ENCODE measurements at regions not wholly inside any gene's neighbourhood (a gene's known extent, or its start where the extent isn't known, plus 50 kb on each side); places are given as distances from the start of the nearest gene placed in this dataset.

DNA sequence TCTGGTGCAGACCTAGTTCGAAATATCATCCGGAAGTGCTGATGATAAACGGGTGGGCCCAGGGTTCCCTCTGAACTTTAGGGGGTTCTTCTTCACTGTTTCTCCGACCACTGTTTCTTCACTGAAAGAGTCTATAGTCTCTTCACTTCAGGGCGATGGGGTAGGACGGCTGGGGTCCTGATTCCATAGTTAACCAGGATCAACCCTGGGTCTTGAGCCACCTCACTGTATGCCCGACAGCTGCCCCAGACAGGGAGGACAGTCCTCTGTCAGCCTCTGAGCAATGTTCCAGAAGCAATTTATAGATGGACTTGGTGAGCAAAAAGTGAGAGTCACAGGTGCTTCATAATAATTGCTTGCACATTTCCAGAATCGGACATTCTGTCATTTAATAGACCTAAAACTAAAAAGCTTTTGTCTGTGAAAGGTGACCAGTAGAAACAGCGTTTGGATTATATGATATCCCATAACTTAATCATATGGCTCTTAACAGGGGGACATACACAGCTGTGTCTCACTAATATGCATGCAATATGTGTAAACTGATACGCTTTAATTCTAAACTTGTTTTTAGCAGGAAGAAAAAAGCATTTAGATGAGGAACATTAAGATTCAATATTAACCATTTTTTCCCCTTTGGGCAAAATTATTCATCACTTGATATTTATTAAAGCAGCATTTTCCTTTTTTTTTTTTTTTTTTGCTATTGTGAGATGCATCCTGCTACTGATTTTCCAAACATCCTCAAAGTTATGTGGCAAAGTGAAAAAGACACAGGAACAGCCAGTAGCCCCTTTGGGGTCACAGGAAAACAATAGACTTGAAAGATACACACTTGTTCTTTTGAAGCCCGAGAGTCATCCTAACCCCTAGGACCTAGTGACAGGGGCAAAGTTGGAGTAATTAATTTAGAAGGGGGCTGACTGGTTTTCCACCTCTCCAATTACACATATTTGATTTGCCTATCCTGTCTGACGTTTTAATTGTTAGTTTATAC, 277.0 kb downstream of the ZNF536 start:
- no peak overlapping the region for H3K27ac Mint-ChIP-seq
- no peaks in the 10 kb centered on the region for H3K9me3 ChIP-seq (ENCODE audit: control insufficient read depth, low read length, poor library complexity, severe bottlenecking)
- H3K36me3 Mint-ChIP-seq (ENCODE audit: low read depth): peaks cover 3% of the 10 kb centered on the region
- DNase-seq: no peak
- no peak for ATAC-seq
- H3K27me3 Mint-ChIP-seq: peaks cover 70% of the 10 kb centered on the region
- H3K4me1 Mint-ChIP-seq: no peaks in the 10 kb centered on the region
- no peak overlapping the region for H3K4me3 Mint-ChIP-seq

GRCh38 chr19:30647891-30648720, 275.9 kb downstream of the ZNF536 start:
- Mint-ChIP-seq H3K4me1 (no peaks in the 10 kb centered on the region), H3K27ac (no peak overlapping the region), H3K4me3 (no peak overlapping the region), H3K36me3 (ENCODE audit: low read depth) (peaks cover 3% of the 10 kb centered on the region), H3K27me3 (peaks cover 69% of the 10 kb centered on the region)
- H3K9me3 ChIP-seq (ENCODE audit: control insufficient read depth, low read length, poor library complexity, severe bottlenecking): no peaks in the 10 kb centered on the region
- DNase-seq (no peak), ATAC-seq (no peak)

GRCh38 chr19:30646806-30647205, 274.6 kb downstream of the ZNF536 start:
- Mint-ChIP-seq H3K4me1 (no peaks in the 10 kb centered on the region), H3K27me3 (peaks cover 63% of the 10 kb centered on the region), H3K27ac (no peak overlapping the region), H3K36me3 (ENCODE audit: low read depth) (peaks cover 3% of the 10 kb centered on the region), H3K4me3 (no peak overlapping the region)
- DNase-seq: no peak
- ATAC-seq: no peak
- no peaks in the 10 kb centered on the region for H3K9me3 ChIP-seq (ENCODE audit: control insufficient read depth, low read length, poor library complexity, severe bottlenecking)

GRCh38 chr19:30645946-30646577, 273.9 kb downstream of the ZNF536 start:
- Mint-ChIP-seq H3K4me1 (no peaks in the 10 kb centered on the region), H3K36me3 (ENCODE audit: low read depth) (peaks cover 3% of the 10 kb centered on the region), H3K4me3 (no peak overlapping the region), H3K27ac (no peak overlapping the region), H3K27me3 (peaks cover 63% of the 10 kb centered on the region)
- no peak for DNase-seq
- ATAC-seq: no peak
- no peaks in the 10 kb centered on the region for H3K9me3 ChIP-seq (ENCODE audit: control insufficient read depth, low read length, poor library complexity, severe bottlenecking)

DNA sequence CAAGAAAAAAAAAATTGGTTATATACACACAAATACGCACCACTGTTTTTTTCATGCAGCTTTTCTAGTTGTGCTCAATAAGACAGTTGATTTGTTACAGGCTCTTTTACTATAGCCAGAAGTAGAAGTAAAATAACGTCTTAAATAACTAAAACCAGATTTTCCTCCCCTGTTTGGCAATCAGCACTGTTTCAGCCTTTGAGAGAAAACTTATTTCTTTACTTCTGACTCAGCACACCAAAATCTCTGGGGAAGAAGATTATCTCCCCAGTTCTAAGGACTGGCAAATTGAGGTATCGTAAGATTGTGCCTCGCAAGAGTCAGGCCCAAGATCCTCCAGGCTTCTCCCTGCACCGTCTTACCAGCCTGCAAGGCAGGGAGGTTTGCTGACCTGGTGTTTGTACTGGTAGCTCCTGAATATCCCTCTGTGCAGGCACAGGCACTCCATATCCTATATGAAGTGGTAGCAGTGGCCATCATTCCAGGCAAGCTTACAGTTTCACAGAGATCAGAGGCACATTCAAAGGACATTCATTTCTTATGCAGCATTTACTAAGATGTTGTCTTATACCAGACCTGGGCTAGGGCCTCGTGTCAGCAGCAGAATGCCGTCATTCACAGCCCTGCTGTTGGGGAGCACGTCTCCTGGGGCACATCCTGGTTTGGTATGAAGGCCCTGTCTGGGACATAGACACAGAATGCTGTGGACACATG, 268.2 kb downstream of the ZNF536 start:
- H3K27ac Mint-ChIP-seq: no peak overlapping the region

GRCh38 chr19:30638889-30639288, 266.7 kb downstream of the ZNF536 start:
- no peak for DNase-seq
- Mint-ChIP-seq H3K4me1 (no peaks in the 10 kb centered on the region), H3K27me3 (peaks cover 14% of the 10 kb centered on the region), H3K4me3 (no peak overlapping the region), H3K36me3 (ENCODE audit: low read depth) (no peaks in the 10 kb centered on the region), H3K27ac (no peak overlapping the region)
- peaks cover 3% of the 10 kb centered on the region for H3K9me3 ChIP-seq (ENCODE audit: control insufficient read depth, low read length, poor library complexity, severe bottlenecking)
- ATAC-seq: no peak

More for the DNA sequence above, 268.2 kb downstream of the ZNF536 start:
- H3K9me3 ChIP-seq (ENCODE audit: control insufficient read depth, low read length, poor library complexity, severe bottlenecking): peaks cover 3% of the 10 kb centered on the region
- Mint-ChIP-seq H3K27me3 (peaks cover 23% of the 10 kb centered on the region), H3K36me3 (ENCODE audit: low read depth) (no peaks in the 10 kb centered on the region), H3K4me3 (no peak overlapping the region), H3K4me1 (no peaks in the 10 kb centered on the region)
- ATAC-seq (no peak), DNase-seq (no peak)

- no peak overlapping the region for H3K27ac Mint-ChIP-seq
- H3K27me3 Mint-ChIP-seq: peaks cover 5% of the 10 kb centered on the region
- H3K4me1 Mint-ChIP-seq: no peaks in the 10 kb centered on the region
Measured at GRCh38 chr19:30637926-30638325, 265.7 kb downstream of the ZNF536 start.

GRCh38 chr19:30634996-30635975, 263.1 kb downstream of the ZNF536 start:
- no peaks in the 10 kb centered on the region for H3K36me3 Mint-ChIP-seq (ENCODE audit: low read depth)
- H3K27ac Mint-ChIP-seq: no peak overlapping the region
- ATAC-seq (no peak), DNase-seq (no peak)
- H3K27me3 Mint-ChIP-seq: peaks cover 5% of the 10 kb centered on the region
- peaks cover 3% of the 10 kb centered on the region for H3K9me3 ChIP-seq (ENCODE audit: control insufficient read depth, low read length, poor library complexity, severe bottlenecking)
- no peak overlapping the region for H3K4me3 Mint-ChIP-seq
- no peaks in the 10 kb centered on the region for H3K4me1 Mint-ChIP-seq

More at GRCh38 chr19:30637926-30638325, 265.7 kb downstream of the ZNF536 start:
- no peaks in the 10 kb centered on the region for H3K36me3 Mint-ChIP-seq (ENCODE audit: low read depth)
- H3K4me3 Mint-ChIP-seq: no peak overlapping the region
- DNase-seq (no peak), ATAC-seq (no peak)
- H3K9me3 ChIP-seq (ENCODE audit: control insufficient read depth, low read length, poor library complexity, severe bottlenecking): peaks cover 3% of the 10 kb centered on the region

DNA sequence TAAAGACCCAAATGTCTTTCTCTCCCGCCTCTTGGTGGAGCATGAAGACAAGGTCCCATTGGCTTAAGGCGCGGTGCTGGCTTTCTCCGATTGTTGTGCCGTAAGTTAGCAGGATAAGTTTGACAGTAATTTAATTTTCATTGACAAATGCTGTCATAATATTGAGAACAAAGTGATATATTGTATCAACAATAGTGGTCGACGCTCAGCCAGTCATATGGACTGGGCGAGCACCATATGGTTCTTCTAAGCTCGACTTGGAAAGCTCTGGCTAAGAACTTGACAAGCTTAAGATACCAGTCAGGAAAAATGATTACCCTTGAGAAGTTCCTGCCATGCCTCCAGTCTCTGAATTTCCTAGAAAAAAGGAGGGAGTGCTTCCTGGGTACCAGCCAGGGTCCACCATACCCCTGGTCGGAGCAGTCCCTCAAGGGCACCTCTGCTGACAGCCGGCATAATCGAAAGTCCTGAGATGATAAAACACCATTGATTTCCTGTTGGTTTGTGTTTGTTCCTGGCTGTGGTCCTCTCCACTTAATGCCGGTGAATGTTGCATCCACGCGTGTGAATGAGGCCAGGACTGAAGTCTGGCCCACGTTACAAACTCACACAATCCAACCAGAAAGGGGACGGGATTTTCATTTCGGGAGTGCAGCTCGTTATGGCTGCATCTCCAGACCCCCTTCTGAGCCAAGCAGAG, 262.1 kb downstream of the ZNF536 start:
- Mint-ChIP-seq H3K4me1 (no peaks in the 10 kb centered on the region), H3K36me3 (ENCODE audit: low read depth) (no peaks in the 10 kb centered on the region), H3K27ac (no peak overlapping the region), H3K27me3 (peaks cover 5% of the 10 kb centered on the region), H3K4me3 (no peak overlapping the region)
- DNase-seq (no peak), ATAC-seq (no peak)
- H3K9me3 ChIP-seq (ENCODE audit: control insufficient read depth, low read length, poor library complexity, severe bottlenecking): peaks cover 3% of the 10 kb centered on the region

GRCh38 chr19:30631033-30631370, 258.8 kb downstream of the ZNF536 start:
- DNase-seq: no peak
- H3K9me3 ChIP-seq (ENCODE audit: control insufficient read depth, low read length, poor library complexity, severe bottlenecking): no peaks in the 10 kb centered on the region
- Mint-ChIP-seq H3K27ac (no peak overlapping the region), H3K4me3 (no peak overlapping the region), H3K27me3 (no peaks in the 10 kb centered on the region), H3K4me1 (no peaks in the 10 kb centered on the region), H3K36me3 (ENCODE audit: low read depth) (no peaks in the 10 kb centered on the region)
- ATAC-seq: no peak

DNA sequence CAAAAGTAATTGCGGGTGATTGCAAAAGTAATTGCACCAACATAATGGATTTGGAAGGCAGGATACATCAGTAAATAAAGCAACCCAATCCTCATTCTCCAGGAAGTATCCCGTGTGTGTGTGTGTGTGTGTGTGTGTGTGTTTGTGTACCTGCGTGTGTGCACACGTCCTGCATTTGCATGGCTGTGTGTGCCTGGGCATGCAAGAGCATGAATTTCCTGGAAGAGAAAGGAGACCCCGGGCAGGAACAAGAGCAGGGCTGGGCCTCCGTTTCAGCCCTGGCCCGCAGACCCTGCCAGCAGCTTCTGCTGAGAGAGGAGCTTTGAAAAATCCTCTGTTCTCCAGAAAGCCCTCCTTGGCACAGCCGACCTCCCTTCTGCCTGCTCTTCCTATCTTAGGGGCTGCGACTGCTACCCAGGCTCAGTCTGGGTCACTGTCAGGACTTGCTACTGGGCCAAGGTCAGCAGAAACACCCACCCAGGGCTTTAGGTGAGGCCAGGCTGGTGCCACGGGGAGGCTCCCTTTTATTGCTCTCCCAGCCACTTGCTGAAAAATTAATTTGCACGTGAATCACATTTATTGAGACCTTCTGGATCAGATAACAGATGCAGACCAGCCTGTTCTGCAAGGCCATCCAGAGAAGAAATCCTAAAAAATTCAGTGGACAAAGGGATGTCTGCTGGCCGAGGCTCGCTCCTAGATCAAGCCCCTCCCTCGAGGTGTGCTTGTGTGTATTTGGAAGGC, 258.3 kb downstream of the ZNF536 start:
- Mint-ChIP-seq H3K27me3 (no peaks in the 10 kb centered on the region), H3K27ac (no peak overlapping the region), H3K4me3 (no peak overlapping the region), H3K36me3 (ENCODE audit: low read depth) (no peaks in the 10 kb centered on the region), H3K4me1 (no peaks in the 10 kb centered on the region)
- H3K9me3 ChIP-seq (ENCODE audit: control insufficient read depth, low read length, poor library complexity, severe bottlenecking): no peaks in the 10 kb centered on the region
- no peak for DNase-seq
- ATAC-seq: no peak

All from T-helper 17 cell (primary cell).